ENCODE measurements at regions not wholly inside any gene's neighbourhood (a gene's known extent, or its start where the extent isn't known, plus 50 kb on each side); places are given as distances from the start of the nearest gene placed in this dataset.

DNA sequence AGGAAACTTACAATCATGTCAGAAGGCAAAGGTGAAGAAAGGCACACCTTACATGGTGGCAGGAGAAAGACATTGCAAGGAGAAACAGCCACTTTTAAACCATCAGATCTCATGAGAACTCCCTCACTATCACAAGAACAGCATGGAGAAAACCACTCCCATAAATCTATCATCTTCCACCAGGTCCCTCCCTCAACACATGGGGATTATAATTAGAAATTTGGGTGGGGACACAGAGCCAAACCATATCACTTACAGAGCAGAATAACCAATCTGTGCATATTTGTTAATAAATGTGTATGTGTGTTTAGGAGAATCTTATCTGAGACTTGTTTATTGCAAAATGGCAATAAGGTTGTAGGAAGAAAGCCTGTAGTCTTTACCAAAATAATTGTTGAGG lies 205.2 kb upstream of the ANO3 start:
- no peak for DNase-seq

DNA sequence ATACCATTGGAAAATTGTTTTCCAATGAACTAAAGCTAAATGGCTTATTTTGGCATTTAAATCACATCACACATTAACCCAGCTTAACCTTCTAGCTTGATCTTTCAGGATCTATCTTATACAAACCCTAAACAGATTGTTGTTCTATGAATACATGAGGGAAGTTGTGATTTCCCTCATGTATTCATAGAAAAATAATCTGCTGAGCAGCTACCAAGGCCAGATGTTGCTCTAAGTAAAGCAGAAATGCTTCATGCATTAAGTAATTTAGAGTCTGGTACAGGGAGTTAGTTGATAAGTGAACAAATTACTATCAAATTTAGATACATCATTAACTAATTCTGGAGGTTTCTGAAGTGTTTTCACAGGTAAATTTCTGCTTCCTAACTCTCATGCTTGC lies 204.6 kb upstream of the ANO3 start:
- DNase-seq = no peak

DNA sequence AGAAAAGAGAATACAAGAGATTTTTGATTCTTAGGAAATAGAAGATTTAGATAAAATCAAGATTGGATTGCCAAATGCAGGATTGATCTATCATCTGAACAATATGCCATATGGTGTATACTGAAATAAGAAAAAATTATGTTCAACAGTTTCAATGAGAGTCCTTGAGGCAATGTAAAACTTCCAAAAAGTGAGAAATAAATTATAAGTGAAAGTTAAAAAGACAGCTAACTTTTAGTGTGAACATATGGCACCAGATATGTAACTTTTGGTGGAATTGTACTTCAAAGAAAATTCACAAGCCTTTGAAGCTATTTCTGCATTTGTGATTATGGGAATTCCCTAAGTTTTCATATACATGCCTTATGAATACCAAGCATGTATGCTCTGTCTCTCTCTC lies 200.5 kb upstream of the ANO3 start:
- no peak for DNase-seq

DNA sequence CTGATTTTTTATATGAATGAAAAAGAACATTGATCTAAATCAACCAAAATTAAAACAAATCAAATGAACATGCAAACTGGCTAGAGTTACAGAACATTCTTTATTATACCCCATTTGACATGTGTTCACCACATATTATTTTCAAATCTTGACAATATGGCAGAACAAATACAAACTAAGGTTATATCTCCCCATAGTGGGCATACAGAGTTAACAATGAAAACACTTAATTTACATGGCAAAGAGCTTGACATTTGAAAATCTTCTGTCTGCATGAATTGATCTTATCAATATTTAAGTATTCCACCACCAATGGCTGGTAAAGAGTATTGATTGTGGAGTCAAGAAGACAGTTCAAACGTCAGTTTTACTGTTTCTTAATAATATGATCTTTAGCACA lies 197.9 kb upstream of the ANO3 start:
- DNase-seq = no peak

DNA sequence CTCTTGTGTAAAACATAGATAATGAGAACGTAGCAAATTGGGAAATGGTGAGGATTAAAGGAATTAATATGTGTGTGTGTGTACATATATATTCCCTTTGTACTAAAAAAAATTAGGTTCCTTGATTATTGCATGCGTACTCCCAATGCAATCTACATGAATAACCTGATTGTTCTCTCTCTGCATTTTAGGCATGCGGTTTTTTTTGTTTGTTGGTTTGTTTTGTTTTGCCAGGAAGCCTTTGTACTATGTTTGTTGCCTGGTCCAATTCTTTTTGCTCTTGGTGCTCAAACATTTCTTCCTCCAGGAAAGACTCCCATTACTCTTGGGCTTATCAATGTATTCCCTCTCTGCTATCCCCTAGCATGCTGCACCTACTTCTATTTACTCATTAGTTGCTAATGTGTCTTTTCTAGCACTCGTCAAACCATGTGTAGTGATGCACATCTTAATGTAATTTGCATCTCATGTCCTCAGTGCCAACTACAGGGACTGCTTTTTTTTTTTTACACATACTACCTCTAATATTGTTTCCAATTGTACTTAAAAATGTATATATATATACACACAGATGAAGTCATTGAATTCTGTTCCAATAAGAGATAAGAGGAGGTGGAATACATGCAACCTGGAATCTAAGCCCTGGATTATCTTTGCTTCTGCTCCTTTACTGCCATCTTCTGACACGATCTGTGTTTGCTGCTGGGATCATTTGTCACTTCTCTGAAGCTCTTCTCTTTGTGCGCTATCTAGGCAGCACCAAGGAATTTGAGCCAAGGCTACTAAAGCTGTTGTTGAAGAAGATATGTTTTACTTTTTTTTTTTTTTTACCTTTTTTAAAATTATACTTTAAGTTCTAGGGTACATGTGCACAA lies 197.2 kb upstream of the ANO3 start:
- DNase-seq = no peak

DNA sequence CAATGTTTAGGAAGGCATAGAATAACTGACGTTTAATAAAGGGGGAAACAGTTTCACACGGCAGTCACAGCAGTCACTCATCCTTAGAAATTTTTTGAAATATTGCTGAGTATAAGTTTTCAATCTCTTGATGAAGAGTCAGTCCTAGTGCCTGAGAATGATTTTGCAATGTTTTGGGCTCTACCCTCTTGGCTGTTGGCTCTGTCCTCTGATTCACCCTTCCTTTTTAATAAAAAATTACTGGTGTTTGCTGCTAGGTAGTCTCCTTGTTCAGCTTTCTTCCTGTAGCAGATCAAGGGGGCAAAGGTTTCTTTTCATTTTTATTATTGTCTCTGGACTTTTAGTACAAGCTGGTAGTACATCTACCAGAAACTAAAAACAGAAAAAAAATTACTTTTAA lies 194.3 kb upstream of the ANO3 start:
- DNase-seq = no peak

DNA sequence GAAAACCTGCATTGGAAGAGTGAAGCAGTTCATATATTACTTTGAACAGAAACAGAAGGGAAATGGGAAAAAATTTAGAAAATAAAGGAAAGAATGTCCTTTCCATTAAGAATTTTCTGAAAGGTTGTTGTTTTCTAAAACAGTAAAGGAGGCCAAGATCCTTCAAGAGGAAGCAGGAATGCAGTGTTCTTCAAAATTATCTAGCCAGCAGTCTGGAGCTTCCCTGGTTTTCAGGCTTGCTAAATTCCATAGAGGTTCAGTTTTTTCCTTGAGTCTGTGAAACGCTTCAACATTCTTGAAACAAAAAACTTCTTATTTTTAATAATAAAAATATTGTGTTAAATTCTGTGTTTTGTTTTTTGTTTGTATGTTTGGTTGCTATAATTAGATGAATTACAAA lies 189.0 kb upstream of the ANO3 start:
- no peak for DNase-seq

DNA sequence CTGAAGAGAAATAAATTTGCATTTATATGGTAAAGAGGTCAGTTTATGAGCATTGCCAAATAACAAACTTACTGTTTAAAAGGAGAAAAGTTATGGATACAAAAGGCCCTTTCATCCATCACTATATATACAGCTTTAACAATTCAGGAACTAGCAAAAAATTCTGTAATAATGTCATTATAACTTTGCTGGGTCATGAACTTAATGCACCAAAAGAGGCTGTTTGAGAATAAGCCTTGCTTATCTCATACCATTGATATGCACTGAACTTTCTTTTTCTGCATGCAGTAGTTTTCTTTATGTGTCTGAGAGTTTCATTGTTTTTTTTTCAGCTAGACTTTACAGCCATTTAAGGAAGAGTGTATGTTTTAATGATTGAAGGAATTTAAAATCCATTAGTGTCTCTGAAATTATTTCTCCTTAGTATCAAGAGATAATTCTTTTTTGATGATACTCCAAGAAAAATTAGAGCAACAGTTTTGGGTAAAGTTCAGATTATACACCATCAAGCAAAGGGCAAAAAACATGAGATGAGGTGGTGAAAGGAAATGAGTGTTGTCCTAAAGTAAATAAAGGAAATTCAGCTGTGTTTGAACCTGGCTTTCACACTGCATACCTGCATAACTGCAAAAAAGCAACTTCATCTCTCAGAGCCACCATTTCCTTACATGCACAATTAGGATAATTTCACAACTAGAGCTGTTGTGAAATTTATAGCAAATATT lies 188.2 kb upstream of the ANO3 start:
- DNase-seq = no peak

DNA sequence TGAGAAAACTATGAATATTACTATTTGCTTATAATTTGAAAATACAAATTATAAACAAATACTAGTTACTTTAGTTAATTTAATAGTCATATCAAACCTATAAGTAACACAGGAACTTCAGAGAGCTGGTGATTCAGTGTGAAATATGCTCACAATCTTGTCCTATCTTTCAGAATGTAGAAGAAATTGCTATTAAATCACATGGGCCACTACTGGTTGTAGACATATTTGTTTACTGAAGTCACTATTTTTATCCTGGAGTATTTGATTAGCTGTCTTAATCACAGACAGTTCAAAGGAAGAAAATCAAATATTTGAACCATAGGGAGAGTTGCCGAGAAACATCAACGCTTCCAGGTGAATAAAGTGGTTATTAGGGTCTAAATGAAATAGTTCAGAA lies 187.6 kb upstream of the ANO3 start:
- DNase-seq = peak; percentile 1

DNA sequence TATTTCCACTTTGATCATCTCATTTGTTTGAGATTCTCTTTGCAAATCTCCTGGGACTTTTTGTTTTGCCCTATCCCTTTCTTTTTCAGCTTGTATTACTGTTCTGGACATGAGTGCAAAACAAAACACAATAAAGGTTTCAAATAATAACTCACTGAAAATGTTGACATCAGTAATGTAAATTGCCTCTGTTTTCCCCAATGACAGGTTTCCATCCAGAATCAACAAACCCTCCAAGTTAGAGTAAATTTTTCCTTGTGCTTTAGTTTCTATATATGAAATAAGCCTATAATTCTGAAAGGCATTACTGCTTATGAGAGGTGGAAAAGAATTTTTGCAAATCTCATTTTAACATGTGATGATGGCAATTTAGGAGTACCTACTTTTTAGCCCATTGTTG lies 187.0 kb upstream of the ANO3 start:
- DNase-seq = no peak

DNA sequence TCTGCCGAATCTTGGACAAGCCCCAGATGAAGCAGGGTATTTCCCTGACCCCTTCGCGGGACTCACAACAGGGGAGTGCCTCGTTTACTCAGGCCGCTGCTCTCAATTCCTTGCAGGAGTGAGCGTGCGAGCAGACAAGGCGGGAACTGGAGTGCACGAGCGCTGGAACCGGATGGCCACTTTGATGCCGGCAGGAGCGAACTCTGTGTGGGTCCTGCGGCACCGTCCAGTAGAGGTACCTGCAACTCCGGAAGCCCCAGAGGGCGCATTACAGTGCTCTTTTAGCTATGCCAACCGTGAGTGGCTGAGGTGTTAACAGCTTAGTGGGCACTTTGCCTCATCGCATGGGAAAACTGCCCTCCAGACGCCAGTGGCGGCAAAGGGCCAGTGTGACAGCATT lies 182.3 kb upstream of the ANO3 start:
- no peak for DNase-seq

DNA sequence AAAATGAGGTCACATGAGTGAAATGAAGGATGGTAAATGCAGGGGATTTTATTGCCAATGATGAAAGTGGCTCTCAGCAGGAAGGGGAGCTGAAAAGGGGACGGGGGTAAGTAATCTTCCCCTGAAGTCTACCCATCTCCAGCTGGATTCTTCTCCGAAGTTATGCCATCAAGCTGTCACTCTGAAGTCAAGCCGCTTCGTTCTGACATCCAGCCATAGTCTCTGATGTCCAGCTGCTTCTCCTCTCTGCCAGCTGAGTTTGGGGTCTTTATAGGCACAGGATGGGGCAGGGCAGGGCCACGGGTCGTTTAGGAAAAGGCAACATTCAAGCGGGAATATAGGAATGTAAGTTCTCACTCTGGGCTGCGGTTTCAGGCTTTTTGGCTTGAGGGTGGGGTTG lies 181.9 kb upstream of the ANO3 start:
- no peak for DNase-seq

DNA sequence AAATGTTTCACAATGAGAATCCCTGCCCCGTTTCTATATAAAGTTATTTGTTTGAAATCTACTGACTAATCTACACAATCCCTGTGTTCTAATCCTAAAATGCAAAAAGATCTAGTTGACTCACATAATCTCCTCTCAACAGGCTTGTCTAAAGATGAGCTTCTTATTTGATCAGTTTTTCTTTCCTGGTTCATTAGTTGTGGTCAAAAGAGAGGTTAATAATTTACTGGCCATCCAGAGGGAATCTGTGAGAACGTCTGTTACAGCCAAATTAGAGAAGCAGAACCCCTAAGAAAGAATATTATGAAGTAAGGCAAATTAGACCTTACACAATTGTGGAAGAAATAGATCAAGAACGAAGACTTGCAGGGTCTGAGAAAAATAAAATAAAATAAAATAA lies 173.7 kb upstream of the ANO3 start:
- no peak for DNase-seq

DNA sequence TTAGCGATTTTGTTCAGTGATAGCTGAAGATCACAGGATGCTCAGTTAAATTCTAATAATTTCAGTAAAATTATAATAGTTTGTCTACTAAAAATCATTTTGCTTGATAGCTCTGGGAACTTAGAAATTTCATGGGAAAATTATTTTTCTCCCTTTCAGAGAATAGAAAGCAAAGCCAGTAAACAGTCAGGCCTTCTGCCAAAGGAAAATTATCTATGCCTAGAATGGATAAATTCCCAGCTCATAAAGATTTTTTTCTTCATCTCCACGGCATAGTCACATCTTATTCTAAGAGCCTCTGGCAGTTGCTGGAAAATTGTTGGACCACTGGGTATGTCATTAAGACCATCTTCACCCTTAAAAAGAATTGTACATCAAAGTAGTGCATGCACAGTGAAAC lies 169.6 kb upstream of the ANO3 start:
- DNase-seq = no peak

DNA sequence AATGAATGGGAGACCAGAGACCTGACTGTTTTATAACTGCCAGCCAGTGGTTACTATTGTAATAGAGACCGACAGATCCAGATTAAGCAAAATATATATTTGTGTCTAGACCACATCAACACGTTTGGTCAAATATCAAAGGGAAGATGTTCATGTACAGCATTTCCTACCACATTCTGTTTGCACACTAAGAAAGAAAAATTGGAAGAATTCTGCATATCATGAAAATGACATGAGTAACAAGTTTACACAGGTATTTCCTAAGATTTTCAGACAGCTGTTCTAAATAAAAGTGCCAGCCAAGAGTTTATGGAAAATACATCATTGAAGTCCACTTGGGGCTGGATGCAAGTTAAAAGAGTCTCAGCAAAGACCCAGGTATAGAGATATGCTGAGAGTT lies 145.5 kb upstream of the ANO3 start:
- DNase-seq = no peak

DNA sequence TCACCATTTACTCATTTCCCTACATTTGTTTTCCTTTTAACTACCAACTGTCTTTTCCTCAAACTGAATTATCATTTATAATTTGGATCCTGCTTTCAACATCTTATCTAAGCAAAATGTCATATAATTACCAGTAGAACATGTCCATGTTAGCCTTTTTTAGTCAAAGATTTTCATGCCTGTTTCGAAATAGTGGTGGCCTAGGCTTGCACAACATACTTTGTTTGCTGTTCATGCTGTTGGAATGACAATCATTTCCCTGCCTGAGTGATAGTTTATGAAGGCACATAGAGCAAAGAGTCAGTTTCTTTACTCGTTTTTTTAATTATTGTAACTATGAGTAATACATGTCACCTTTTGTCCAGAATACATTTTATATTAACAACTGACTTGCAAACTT lies 144.3 kb upstream of the ANO3 start:
- no peak for DNase-seq

DNA sequence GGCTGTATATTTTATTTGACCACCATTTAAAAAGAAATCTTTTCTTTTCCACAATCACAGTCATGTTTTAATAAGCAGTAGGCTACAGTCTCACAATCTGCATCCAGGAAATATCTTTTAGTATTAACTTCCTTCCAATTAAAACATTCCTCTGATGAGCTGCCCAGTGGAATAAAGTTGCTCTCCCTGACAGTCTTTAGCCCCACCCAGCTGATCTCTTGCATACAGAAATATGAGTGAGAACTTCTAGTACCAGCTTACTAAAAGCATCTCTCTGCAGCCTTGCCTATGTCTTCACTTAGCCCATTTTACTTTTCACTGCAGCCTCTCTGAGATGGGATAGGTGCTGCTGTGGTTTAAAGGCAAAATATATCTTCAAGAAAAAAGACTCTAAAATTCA lies 143.4 kb upstream of the ANO3 start:
- DNase-seq = no peak

DNA sequence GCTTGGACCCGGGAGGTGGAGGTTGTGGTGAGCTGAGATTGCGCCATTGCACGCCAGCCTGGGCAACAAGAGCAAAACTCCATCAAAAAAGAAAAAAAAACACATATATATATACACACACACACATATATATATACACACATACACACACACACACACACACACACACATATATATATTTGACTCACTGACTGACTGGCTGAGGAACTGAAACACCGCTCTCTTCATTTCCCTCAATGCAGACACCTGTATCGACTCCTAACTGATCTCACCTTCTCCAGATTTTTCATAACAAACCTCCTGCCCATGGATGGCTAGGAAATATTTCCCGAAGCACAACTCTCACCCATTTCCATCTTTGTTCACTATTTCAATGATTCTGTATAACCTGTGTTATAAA lies 140.7 kb upstream of the ANO3 start:
- DNase-seq = no peak

DNA sequence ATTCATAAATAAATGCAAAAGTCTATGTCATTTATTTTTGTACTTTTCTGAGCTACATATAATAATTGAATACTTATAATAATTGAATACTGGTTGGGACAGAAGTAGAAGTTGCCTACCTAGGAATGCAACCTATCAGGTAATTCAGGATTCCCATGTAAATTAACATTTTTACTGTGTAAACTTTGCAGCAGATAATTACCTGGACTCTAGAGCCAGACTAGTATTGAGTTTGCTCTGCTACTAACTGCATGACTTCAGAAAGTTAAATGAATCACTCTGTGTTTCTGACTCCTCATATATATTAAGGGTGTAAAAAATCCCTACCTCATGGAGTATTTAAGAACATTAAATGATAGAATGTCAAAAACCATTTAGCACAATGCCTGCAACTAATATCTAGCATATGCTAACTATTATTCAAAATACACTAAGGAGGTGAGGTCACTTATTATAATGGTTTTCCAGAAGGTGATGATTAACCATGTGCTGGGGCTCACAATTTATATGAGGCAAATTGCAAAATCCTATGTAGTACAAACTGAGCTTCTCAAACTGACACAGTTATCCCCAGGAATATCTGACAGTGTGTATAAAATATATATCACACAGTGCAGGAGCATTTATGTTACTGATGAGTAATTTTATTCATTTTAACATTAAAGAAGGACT lies 138.1 kb upstream of the ANO3 start:
- DNase-seq = no peak

DNA sequence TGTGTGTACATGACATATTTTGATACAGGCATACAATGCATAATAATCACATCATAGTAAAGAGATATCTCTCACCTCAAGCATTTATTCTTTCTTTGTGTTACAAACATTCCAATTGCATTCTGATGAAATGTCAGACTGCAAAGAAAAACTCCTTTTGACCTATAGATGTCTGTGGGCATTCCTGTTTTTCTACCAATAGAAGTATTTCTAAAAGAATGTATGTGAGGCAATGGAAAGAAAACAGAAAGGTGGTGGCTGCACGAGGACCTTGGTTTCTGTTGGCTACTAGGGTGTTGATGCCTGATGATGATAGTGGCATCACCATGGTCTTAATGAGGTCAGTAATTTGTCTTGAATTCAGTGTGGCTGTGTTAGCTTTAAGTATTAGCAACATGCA lies 137.0 kb upstream of the ANO3 start:
- DNase-seq = no peak

DNA sequence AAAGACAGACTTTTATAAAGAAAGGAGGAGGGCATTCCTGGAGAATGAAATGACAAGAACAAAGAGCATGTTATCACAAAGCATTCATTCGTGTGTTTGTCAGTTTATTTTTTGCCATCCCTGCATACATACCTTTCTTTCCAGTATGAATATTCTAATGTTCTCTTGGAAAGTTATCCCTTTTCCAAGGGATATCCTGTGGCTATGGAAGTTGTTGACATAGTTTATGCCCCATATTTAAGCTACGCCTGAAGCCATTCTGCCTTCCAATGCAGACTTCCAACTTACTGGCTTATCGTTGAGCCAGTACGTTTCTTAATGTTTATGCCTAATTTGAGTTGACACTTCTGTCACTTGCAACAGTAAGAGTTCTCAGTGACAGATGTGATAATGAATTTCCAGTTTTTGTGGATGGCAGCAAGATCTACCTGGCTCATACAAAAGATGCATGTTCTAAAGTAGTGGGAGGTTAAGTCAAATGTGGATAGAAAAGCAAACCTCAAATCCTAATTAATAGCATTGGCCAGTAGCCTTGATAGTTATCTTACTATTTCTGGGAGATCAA lies 133.3 kb upstream of the ANO3 start:
- DNase-seq = no peak

DNA sequence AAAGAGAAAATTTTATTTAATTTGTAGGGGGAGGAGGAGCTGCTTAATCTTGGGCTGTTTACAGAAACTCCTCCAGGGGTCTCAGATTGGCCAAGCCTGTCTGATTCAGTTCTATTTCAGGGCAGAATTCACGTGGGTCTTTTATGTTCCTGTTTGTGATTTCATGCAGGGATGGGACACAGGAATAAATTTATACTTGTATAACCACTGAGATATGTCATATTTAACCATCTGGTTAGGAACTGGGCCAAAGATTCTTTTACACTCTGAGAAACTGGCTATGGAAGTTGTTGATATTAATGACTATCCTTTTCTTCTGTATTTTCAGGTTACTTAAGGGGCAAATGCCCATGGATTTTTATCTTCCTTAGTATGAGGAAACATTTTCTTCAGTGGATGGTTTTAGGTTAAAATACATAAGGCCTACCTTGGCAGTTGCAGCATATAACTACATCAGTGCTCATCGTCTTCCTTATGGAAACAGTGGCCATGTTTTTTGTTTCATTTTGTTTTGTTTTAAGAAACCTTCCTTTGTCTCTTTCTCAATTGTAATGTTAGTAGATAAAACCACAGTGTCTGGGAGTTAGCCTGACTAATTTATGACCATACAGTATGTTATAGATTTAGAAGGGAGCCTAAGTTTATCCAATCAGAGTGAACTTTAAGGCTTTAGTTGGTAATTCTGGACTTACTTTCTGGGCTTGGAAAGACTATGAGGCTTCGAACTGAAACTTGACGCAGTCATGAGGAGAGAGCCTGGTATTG lies 132.4 kb upstream of the ANO3 start:
- DNase-seq = no peak

DNA sequence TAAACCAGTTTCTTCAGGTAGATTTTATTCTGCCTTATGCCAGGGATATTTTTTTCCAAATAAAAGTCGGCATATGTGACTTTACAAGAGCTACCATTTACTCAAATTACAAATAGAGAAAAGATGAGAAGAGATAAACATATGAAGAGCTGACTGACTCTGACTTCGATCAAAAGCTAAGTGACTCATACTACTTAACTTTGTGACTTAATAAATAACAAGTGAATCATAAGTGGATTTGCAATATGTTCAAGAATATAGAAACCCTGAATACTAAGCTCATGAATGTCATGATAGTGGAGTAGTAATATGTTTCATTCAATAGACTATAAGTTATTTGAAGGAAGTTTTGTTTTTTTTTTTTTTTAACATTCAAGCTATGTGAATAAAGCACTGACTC lies 130.5 kb upstream of the ANO3 start:
- no peak for DNase-seq
